ENCODE measurements at regions not wholly inside any gene's neighbourhood (a gene's known extent, or its start where the extent isn't known, plus 50 kb on each side); places are given as distances from the start of the nearest gene placed in this dataset.

GRCh38 chr2:562391-563364, 114.5 kb downstream of the TMEM18 start:
- no peaks in the 10 kb centered on the region for H3K79me1 ChIP-seq (ENCODE audit: low read length)
- no peak overlapping the region for H2BK5ac ChIP-seq (ENCODE audit: low read length)
- WGBS (ENCODE audit: extremely low coverage, insufficient coverage, low lambda C conversion rate) = no CpG with 5 or more reads among the region's 33 CpGs
- no peaks in the 10 kb centered on the region for H3K27me3 ChIP-seq (ENCODE audit: insufficient read depth, low read length, poor library complexity)
- no peak overlapping the region for H3K23ac ChIP-seq (ENCODE audit: low read length)
- no peak overlapping the region for H3K4me2 ChIP-seq (ENCODE audit: low read length)
- no peaks in the 10 kb centered on the region for H3K36me3 ChIP-seq (ENCODE audit: control insufficient read depth, insufficient read depth, low read length)
- no peak overlapping the region for H2BK15ac ChIP-seq (replicated peaks; ENCODE audit: low read depth)
- H4K5ac ChIP-seq (ENCODE audit: low read length) = no peak overlapping the region
- DNase-seq = no peak
- H3K18ac ChIP-seq (ENCODE audit: low read length) = no peak overlapping the region
- H3K4me1 ChIP-seq (ENCODE audit: control insufficient read depth, low read depth, low read length) = no peaks in the 10 kb centered on the region
- no peak overlapping the region for H3K56ac ChIP-seq (ENCODE audit: low read length)
- no peak overlapping the region for H2AK5ac ChIP-seq (ENCODE audit: low read length)
- H4K8ac ChIP-seq (ENCODE audit: low read depth, low read length) = no peak overlapping the region
- H3K9ac ChIP-seq (ENCODE audit: low read length) = no peak overlapping the region
- H3K27ac ChIP-seq (ENCODE audit: low read depth, low read length) = no peak overlapping the region
- no peak overlapping the region for H3K4ac ChIP-seq (ENCODE audit: low read depth, low read length)
- no peaks in the 10 kb centered on the region for H3K79me2 ChIP-seq (ENCODE audit: control insufficient read depth, insufficient read depth, low read length)
- H2BK120ac ChIP-seq (ENCODE audit: low read depth, low read length) = no peak overlapping the region
- no peak overlapping the region for H3K4me3 ChIP-seq (ENCODE audit: low read length)

- Histone ChIP-seq H3K9ac (ENCODE audit: low read length) (no peak overlapping the region), H3K79me1 (ENCODE audit: low read length) (no peaks in the 10 kb centered on the region), H2BK15ac (replicated peaks; ENCODE audit: low read depth) (no peak overlapping the region), H3K56ac (ENCODE audit: low read length) (no peak overlapping the region), H2BK120ac (ENCODE audit: low read depth, low read length) (no peak overlapping the region), H4K5ac (ENCODE audit: low read length) (no peak overlapping the region), H4K8ac (ENCODE audit: low read depth, low read length) (no peak overlapping the region), H3K18ac (ENCODE audit: low read length) (no peak overlapping the region), H3K4ac (ENCODE audit: low read depth, low read length) (no peak overlapping the region), H2BK5ac (ENCODE audit: low read length) (no peak overlapping the region), H3K27ac (ENCODE audit: low read depth, low read length) (no peak overlapping the region), H3K27me3 (ENCODE audit: insufficient read depth, low read length, poor library complexity) (no peaks in the 10 kb centered on the region), H2AK5ac (ENCODE audit: low read length) (no peak overlapping the region), H3K23ac (ENCODE audit: low read length) (no peak overlapping the region), H3K4me2 (ENCODE audit: low read length) (no peak overlapping the region), H3K4me1 (ENCODE audit: control insufficient read depth, low read depth, low read length) (no peaks in the 10 kb centered on the region), H3K36me3 (ENCODE audit: control insufficient read depth, insufficient read depth, low read length) (no peaks in the 10 kb centered on the region), H3K4me3 (ENCODE audit: low read length) (no peak overlapping the region), H3K79me2 (ENCODE audit: control insufficient read depth, insufficient read depth, low read length) (no peaks in the 10 kb centered on the region)
- no peak for DNase-seq
- no CpG with 5 or more reads among the region's 14 CpGs for WGBS (ENCODE audit: extremely low coverage, insufficient coverage, low lambda C conversion rate)
These were observed 118.3 kb downstream of the TMEM18 start for GRCh38 chr2:558879-559278.

DNA sequence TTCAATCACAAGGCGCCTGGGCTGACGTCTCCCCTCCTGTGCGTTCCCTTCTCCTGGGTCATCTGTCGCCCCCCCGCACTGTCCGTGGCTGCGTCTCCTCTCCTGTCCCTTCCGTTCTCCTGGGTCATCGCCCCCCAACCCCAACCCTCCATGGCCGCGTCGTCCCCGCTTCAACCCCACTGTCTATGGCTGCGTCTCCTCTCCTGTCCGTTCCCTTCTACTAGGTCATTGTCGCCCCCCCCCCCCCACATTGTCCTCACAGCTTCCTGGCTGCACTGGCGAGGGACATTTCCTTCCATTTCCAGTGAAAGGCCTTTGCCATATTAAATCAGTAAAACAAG, 118.9 kb downstream of the TMEM18 start:
- no peak overlapping the region for H4K5ac ChIP-seq (ENCODE audit: low read length)
- no peak overlapping the region for H3K56ac ChIP-seq (ENCODE audit: low read length)
- H4K8ac ChIP-seq (ENCODE audit: low read depth, low read length) = no peak overlapping the region
- H3K9ac ChIP-seq (ENCODE audit: low read length) = no peak overlapping the region
- H2BK5ac ChIP-seq (ENCODE audit: low read length) = no peak overlapping the region
- H3K4me2 ChIP-seq (ENCODE audit: low read length) = no peak overlapping the region
- H3K27me3 ChIP-seq (ENCODE audit: insufficient read depth, low read length, poor library complexity) = no peaks in the 10 kb centered on the region
- no peaks in the 10 kb centered on the region for H3K79me2 ChIP-seq (ENCODE audit: control insufficient read depth, insufficient read depth, low read length)
- H3K4me1 ChIP-seq (ENCODE audit: control insufficient read depth, low read depth, low read length) = no peaks in the 10 kb centered on the region
- no peaks in the 10 kb centered on the region for H3K79me1 ChIP-seq (ENCODE audit: low read length)
- no peak overlapping the region for H3K4ac ChIP-seq (ENCODE audit: low read depth, low read length)
- no peak overlapping the region for H3K23ac ChIP-seq (ENCODE audit: low read length)
- H2AK5ac ChIP-seq (ENCODE audit: low read length) = no peak overlapping the region
- no peak for DNase-seq
- H3K4me3 ChIP-seq (ENCODE audit: low read length) = no peak overlapping the region
- H3K36me3 ChIP-seq (ENCODE audit: control insufficient read depth, insufficient read depth, low read length) = no peaks in the 10 kb centered on the region
- H3K18ac ChIP-seq (ENCODE audit: low read length) = no peak overlapping the region
- no peak overlapping the region for H2BK120ac ChIP-seq (ENCODE audit: low read depth, low read length)
- H3K27ac ChIP-seq (ENCODE audit: low read depth, low read length) = no peak overlapping the region
- no CpG with 5 or more reads among the region's 17 CpGs for WGBS (ENCODE audit: extremely low coverage, insufficient coverage, low lambda C conversion rate)
- H2BK15ac ChIP-seq (replicated peaks; ENCODE audit: low read depth) = no peak overlapping the region

DNA sequence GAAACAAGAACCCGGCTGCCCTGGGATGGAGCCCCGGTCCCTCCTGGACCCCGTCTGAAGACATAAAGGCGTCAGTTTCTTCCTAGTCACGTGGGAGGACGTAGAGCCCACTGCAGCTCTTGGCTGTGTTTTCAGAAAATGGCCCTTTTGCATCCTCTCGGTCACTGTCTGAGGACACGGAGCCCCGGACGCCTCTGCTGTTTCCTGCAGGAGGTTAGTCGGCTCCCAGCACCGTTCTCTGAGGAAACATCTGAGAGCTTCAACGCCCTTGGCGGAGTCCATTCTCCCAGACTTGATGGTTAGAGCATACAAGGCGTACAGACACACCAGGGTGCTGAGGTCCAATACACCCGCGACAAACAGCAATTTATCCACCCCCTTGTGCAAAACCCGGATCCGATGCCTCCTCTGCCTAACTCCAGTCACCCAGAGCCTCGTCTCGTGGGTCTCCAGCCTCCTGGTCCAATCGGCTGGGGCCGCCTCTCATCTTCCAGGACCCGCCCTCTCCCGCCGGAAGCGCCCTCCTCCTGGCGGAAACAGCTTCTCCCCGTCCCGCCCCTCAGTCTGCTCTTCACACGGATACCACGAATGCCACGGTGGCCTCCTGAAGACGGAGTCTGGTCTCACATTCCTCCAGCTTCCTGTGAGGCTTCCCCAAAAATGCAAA, 119.4 kb downstream of the TMEM18 start:
- Histone ChIP-seq H3K4me1 (ENCODE audit: control insufficient read depth, low read depth, low read length) (no peaks in the 10 kb centered on the region), H3K23ac (ENCODE audit: low read length) (no peak overlapping the region), H4K5ac (ENCODE audit: low read length) (no peak overlapping the region), H3K36me3 (ENCODE audit: control insufficient read depth, insufficient read depth, low read length) (no peaks in the 10 kb centered on the region), H2BK15ac (replicated peaks; ENCODE audit: low read depth) (no peak overlapping the region), H3K27me3 (ENCODE audit: insufficient read depth, low read length, poor library complexity) (no peaks in the 10 kb centered on the region), H3K18ac (ENCODE audit: low read length) (no peak overlapping the region), H3K9ac (ENCODE audit: low read length) (no peak overlapping the region), H2AK5ac (ENCODE audit: low read length) (no peak overlapping the region), H2BK5ac (ENCODE audit: low read length) (no peak overlapping the region), H3K4ac (ENCODE audit: low read depth, low read length) (no peak overlapping the region), H3K79me1 (ENCODE audit: low read length) (no peaks in the 10 kb centered on the region), H3K4me2 (ENCODE audit: low read length) (no peak overlapping the region), H3K56ac (ENCODE audit: low read length) (no peak overlapping the region), H3K4me3 (ENCODE audit: low read length) (no peak overlapping the region), H3K27ac (ENCODE audit: low read depth, low read length) (no peak overlapping the region), H3K79me2 (ENCODE audit: control insufficient read depth, insufficient read depth, low read length) (no peaks in the 10 kb centered on the region), H2BK120ac (ENCODE audit: low read depth, low read length) (no peak overlapping the region), H4K8ac (ENCODE audit: low read depth, low read length) (no peak overlapping the region)
- no CpG with 5 or more reads among the region's 34 CpGs for WGBS (ENCODE audit: extremely low coverage, insufficient coverage, low lambda C conversion rate)
- no peak for DNase-seq

DNA sequence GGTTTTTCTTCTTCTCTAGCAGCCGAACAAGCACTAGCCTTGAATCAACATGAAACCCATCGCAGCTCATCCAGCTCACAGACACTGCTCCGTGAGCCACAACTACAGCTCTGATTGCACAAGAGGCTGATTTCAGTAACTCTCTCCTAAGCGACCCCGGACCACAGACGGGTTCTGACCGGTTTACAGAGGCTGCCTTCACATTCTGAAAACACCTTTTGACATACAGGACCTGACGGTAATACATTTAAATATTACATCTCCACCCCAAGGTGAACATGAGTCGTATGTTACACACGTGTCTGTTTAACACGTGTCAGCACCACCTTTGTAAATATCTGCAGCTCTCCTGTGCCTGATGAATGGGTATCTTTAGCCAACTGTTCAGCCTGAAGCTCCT, 120.7 kb downstream of the TMEM18 start:
- Histone ChIP-seq H3K27ac (ENCODE audit: low read depth, low read length) (no peak overlapping the region), H2BK5ac (ENCODE audit: low read length) (no peak overlapping the region), H2BK15ac (replicated peaks; ENCODE audit: low read depth) (no peak overlapping the region), H3K4me1 (ENCODE audit: control insufficient read depth, low read depth, low read length) (no peaks in the 10 kb centered on the region), H2AK5ac (ENCODE audit: low read length) (no peak overlapping the region), H3K56ac (ENCODE audit: low read length) (no peak overlapping the region), H3K79me2 (ENCODE audit: control insufficient read depth, insufficient read depth, low read length) (no peaks in the 10 kb centered on the region), H2BK120ac (ENCODE audit: low read depth, low read length) (no peak overlapping the region), H3K4me2 (ENCODE audit: low read length) (no peak overlapping the region), H3K9ac (ENCODE audit: low read length) (no peak overlapping the region), H3K27me3 (ENCODE audit: insufficient read depth, low read length, poor library complexity) (no peaks in the 10 kb centered on the region), H4K5ac (ENCODE audit: low read length) (no peak overlapping the region), H3K36me3 (ENCODE audit: control insufficient read depth, insufficient read depth, low read length) (no peaks in the 10 kb centered on the region), H3K23ac (ENCODE audit: low read length) (no peak overlapping the region), H3K4me3 (ENCODE audit: low read length) (no peak overlapping the region), H4K8ac (ENCODE audit: low read depth, low read length) (no peak overlapping the region), H3K79me1 (ENCODE audit: low read length) (no peaks in the 10 kb centered on the region), H3K4ac (ENCODE audit: low read depth, low read length) (no peak overlapping the region), H3K18ac (ENCODE audit: low read length) (no peak overlapping the region)
- no peak for DNase-seq
- WGBS (ENCODE audit: extremely low coverage, insufficient coverage, low lambda C conversion rate) = no CpG with 5 or more reads among the region's 11 CpGs

Data from mesendoderm (in vitro differentiated cells).